ENCODE measurements at regions not wholly inside any gene's neighbourhood (a gene's known extent, or its start where the extent isn't known, plus 50 kb on each side); places are given as distances from the start of the nearest gene placed in this dataset.

- no peak for DNase-seq (ENCODE audit: extremely low read depth, low read depth)
These were observed 73.8 kb downstream of the CBLN2 start for GRCh38 chr18:72470391-72470790.

GRCh38 chr18:72468021-72468710 is 76.0 kb downstream of the CBLN2 start:
- DNase-seq (ENCODE audit: extremely low read depth, low read depth), result no peak

GRCh38 chr18:72460210-72460680 is 83.9 kb downstream of the CBLN2 start:
- no peak for DNase-seq (ENCODE audit: extremely low read depth, low read depth)

- DNase-seq (ENCODE audit: extremely low read depth, low read depth), result no peak
These were observed 85.9 kb downstream of the CBLN2 start for GRCh38 chr18:72458271-72458670.

GRCh38 chr18:72456802-72457201 is 87.3 kb downstream of the CBLN2 start:
- DNase-seq (ENCODE audit: extremely low read depth, low read depth), result no peak

GRCh38 chr18:72452328-72452727 is 91.8 kb downstream of the CBLN2 start:
- DNase-seq (ENCODE audit: extremely low read depth, low read depth), result no peak

- no peak for DNase-seq (ENCODE audit: extremely low read depth, low read depth)
These were observed 99.4 kb downstream of the CBLN2 start for GRCh38 chr18:72444798-72445155.

- DNase-seq (ENCODE audit: extremely low read depth, low read depth), result no peak
These were observed 99.9 kb downstream of the CBLN2 start for GRCh38 chr18:72444111-72444797.

- DNase-seq (ENCODE audit: extremely low read depth, low read depth), result no peak
These were observed 107.7 kb downstream of the CBLN2 start for GRCh38 chr18:72436401-72436800.

GRCh38 chr18:72433756-72434155 is 110.4 kb downstream of the CBLN2 start:
- no peak for DNase-seq (ENCODE audit: extremely low read depth, low read depth)

GRCh38 chr18:72427721-72428120 is 116.4 kb downstream of the CBLN2 start:
- DNase-seq (ENCODE audit: extremely low read depth, low read depth), result no peak

- DNase-seq (ENCODE audit: extremely low read depth, low read depth), result no peak
These were observed 124.2 kb downstream of the CBLN2 start for GRCh38 chr18:72419914-72420313.

GRCh38 chr18:72412927-72413326 is 131.2 kb downstream of the CBLN2 start:
- no peak for DNase-seq (ENCODE audit: extremely low read depth, low read depth)

GRCh38 chr18:72411261-72411660 is 132.9 kb downstream of the CBLN2 start:
- no peak for DNase-seq (ENCODE audit: extremely low read depth, low read depth)

GRCh38 chr18:72410399-72410798 is 133.7 kb downstream of the CBLN2 start:
- no peak for DNase-seq (ENCODE audit: extremely low read depth, low read depth)

- no peak for DNase-seq (ENCODE audit: extremely low read depth, low read depth)
These were observed 134.2 kb downstream of the CBLN2 start for GRCh38 chr18:72409903-72410302.

GRCh38 chr18:72407048-72407447 is 137.1 kb downstream of the CBLN2 start:
- no peak for DNase-seq (ENCODE audit: extremely low read depth, low read depth)

GRCh38 chr18:72391951-72392350 is 152.2 kb downstream of the CBLN2 start:
- DNase-seq (ENCODE audit: extremely low read depth, low read depth), result no peak

- no peak for DNase-seq (ENCODE audit: extremely low read depth, low read depth)
These were observed 152.7 kb downstream of the CBLN2 start for GRCh38 chr18:72391427-72391826.

- no peak for DNase-seq (ENCODE audit: extremely low read depth, low read depth)
These were observed 166.1 kb downstream of the CBLN2 start for GRCh38 chr18:72378016-72378415.

- DNase-seq (ENCODE audit: extremely low read depth, low read depth), result no peak
These were observed 167.9 kb downstream of the CBLN2 start for GRCh38 chr18:72376256-72376655.

- no peak for DNase-seq (ENCODE audit: extremely low read depth, low read depth)
These were observed 168.5 kb downstream of the CBLN2 start for GRCh38 chr18:72375618-72376017.
